WTC11 (cell line): ENCODE measurements at regions not wholly inside any gene's neighbourhood (a gene's known extent, or its start where the extent isn't known, plus 50 kb on each side); places are given as distances from the start of the nearest gene placed in this dataset.

Experiments
- AFF4 ChIP-seq: sonication (generic); formaldehyde crosslinking; IDR thresholded peaks from 2 replicates; pipeline ENCODE4 v1.8.1; 2023; ENCODE audit warnings: mild to moderate bottlenecking, missing genetic modification reagents, borderline replicate concordance
- CTCF ChIP-seq: fragments of 200-600 bp; IDR thresholded peaks from 2 replicates; pipeline ENCODE4 v1.8.0; 2022; ENCODE audit warnings: antibody characterized with exemption
- EMX1 ChIP-seq: fragments of 250-450 bp; sonication (Bioruptor Pico); IDR thresholded peaks from 2 replicates; pipeline ENCODE4 v1.8.0; 2021; ENCODE audit warnings: mild to moderate bottlenecking
- FOXP1 ChIP-seq: sonication (generic); formaldehyde crosslinking; IDR thresholded peaks from 2 replicates; pipeline ENCODE4 v1.8.0; 2022; ENCODE audit warnings: missing genetic modification reagents, mild to moderate bottlenecking, moderate library complexity, borderline replicate concordance
- JUN ChIP-seq: sonication (generic); formaldehyde crosslinking; IDR thresholded peaks from 2 replicates; pipeline ENCODE4 v1.8.0; 2023; ENCODE audit warnings: mild to moderate bottlenecking, missing genetic modification reagents
- TCF7 ChIP-seq: sonication (generic); formaldehyde crosslinking; IDR thresholded peaks from 2 replicates; pipeline ENCODE4 v1.8.0; 2022; ENCODE audit warnings: mild to moderate bottlenecking, low read depth, missing genetic modification reagents, moderate library complexity
- ZNF121 ChIP-seq: sonication (generic); formaldehyde crosslinking; IDR thresholded peaks from 2 replicates; pipeline ENCODE4 v1.8.0; 2023; ENCODE audit warnings: missing genetic modification reagents
- TF ChIP-seq, protein P1 (sequence below): sonication (generic); formaldehyde crosslinking; IDR thresholded peaks from 2 replicates; pipeline ENCODE4 v1.8.1; 2023; ENCODE audit warnings: mild to moderate bottlenecking, missing genetic modification reagents, moderate library complexity

DNA sequence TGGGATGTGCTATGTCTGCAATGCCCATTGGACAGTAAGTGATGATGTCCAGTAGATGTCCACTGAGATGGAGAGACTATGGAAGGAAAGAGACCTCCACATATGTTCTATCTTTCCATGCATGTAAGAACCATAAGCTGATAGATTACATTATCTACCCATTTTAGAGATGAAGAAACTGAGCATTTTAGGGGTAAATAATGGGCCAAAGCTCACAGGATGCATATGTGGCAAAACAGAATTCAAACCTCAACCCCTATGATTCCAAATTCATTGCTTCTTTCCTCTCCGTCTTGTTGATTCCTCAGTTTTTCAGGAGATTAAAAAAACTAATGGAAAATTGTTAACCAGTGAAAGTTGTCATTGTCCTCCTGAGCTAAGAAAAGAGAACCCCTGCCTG is 200.7 kb upstream of the PWP1 start:
- TF ChIP-seq CTCF = no peak
- TF ChIP-seq, protein P1, sequence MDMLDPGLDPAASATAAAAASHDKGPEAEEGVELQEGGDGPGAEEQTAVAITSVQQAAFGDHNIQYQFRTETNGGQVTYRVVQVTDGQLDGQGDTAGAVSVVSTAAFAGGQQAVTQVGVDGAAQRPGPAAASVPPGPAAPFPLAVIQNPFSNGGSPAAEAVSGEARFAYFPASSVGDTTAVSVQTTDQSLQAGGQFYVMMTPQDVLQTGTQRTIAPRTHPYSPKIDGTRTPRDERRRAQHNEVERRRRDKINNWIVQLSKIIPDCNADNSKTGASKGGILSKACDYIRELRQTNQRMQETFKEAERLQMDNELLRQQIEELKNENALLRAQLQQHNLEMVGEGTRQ (CRISPR knock-in tag) = no peak
- TF ChIP-seq FOXP1 (CRISPR knock-in tag) = no peak
- TF ChIP-seq JUN (CRISPR knock-in tag) = no peak
- no peak for TF ChIP-seq AFF4 (CRISPR knock-in tag)
- no peak for TF ChIP-seq EMX1
- no peak for TF ChIP-seq TCF7 (CRISPR knock-in tag)
- no peak for TF ChIP-seq ZNF121 (CRISPR knock-in tag)
